ENCODE measurements at regions not wholly inside any gene's neighbourhood (a gene's known extent, or its start where the extent isn't known, plus 50 kb on each side); places are given as distances from the start of the nearest gene placed in this dataset.

GRCh38 chr2:204177977-204178522, 241.5 kb downstream of the ICOS start:
- Histone ChIP-seq H3K9me2 (replicated peaks; ENCODE audit: low read depth, low read length) (no peaks in the 10 kb centered on the region), H2AFZ (ENCODE audit: low read length) (no peak overlapping the region), H3K27me3 (ENCODE audit: insufficient read depth, low read length, poor library complexity, severe bottlenecking) (peaks cover 16% of the 10 kb centered on the region), H3K36me3 (ENCODE audit: insufficient read depth, low read length) (no peaks in the 10 kb centered on the region), H3K4me1 (ENCODE audit: insufficient read depth, low read length, poor library complexity, severe bottlenecking) (no peaks in the 10 kb centered on the region), H4K20me1 (ENCODE audit: insufficient read depth, low read length, poor library complexity, severe bottlenecking) (no peaks in the 10 kb centered on the region), H3K4me2 (ENCODE audit: low read depth, low read length, poor library complexity, severe bottlenecking) (no peak overlapping the region), H3K79me2 (ENCODE audit: insufficient read depth, low read length) (no peaks in the 10 kb centered on the region), H3K9me3 (ENCODE audit: insufficient read depth, low read depth, low read length) (no peaks in the 10 kb centered on the region), H3F3A (ENCODE audit: low read depth) (no peaks in the 10 kb centered on the region), H3K9ac (ENCODE audit: low read depth, low read length, poor library complexity, severe bottlenecking) (no peak overlapping the region), H3K4me3 (ENCODE audit: low read length, poor library complexity, severe bottlenecking) (no peak overlapping the region)
- no peak for TF ChIP-seq EZH2phosphoT487 (IDR thresholded peaks at IDR 0.05; ENCODE audit: borderline replicate concordance)
- TF ChIP-seq CTCF (conservative IDR thresholded peaks at IDR 0.05; ENCODE audit: low read length): peak; percentile 93

DNA sequence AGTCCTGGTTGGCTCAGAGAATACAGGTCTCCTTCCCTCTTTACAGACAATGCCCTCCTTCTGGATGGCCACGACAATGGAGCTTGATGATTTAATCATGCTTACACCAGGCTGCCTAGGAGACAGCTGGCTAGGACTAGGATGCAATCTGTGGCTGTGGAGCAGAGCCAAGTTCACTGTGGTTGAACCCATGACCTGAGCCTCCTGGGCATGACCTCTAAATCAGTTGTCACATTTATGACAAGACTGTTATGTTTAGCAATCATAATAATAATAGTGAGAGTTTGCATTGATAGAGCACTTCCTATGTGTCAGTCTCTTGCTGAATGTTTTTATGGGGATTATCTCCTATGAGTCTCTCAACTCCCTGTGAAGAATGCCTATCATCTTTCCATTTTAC, 244.1 kb downstream of the ICOS start:
- no peaks in the 10 kb centered on the region for H3K9me2 ChIP-seq (replicated peaks; ENCODE audit: low read depth, low read length)
- peaks cover 20% of the 10 kb centered on the region for H3K27me3 ChIP-seq (ENCODE audit: insufficient read depth, low read length, poor library complexity, severe bottlenecking)
- H3K79me2 ChIP-seq (ENCODE audit: insufficient read depth, low read length): no peaks in the 10 kb centered on the region
- no peak overlapping the region for H3K9ac ChIP-seq (ENCODE audit: low read depth, low read length, poor library complexity, severe bottlenecking)
- H3K4me1 ChIP-seq (ENCODE audit: insufficient read depth, low read length, poor library complexity, severe bottlenecking): no peaks in the 10 kb centered on the region
- H2AFZ ChIP-seq (ENCODE audit: low read length): no peak overlapping the region
- no peaks in the 10 kb centered on the region for H3F3A ChIP-seq (ENCODE audit: low read depth)
- H3K4me3 ChIP-seq (ENCODE audit: low read length, poor library complexity, severe bottlenecking): no peak overlapping the region
- TF ChIP-seq CTCF (conservative IDR thresholded peaks at IDR 0.05; ENCODE audit: low read length): no peak
- no peaks in the 10 kb centered on the region for H4K20me1 ChIP-seq (ENCODE audit: insufficient read depth, low read length, poor library complexity, severe bottlenecking)
- H3K4me2 ChIP-seq (ENCODE audit: low read depth, low read length, poor library complexity, severe bottlenecking): no peak overlapping the region
- no peaks in the 10 kb centered on the region for H3K36me3 ChIP-seq (ENCODE audit: insufficient read depth, low read length)
- H3K9me3 ChIP-seq (ENCODE audit: insufficient read depth, low read depth, low read length): no peaks in the 10 kb centered on the region

DNA sequence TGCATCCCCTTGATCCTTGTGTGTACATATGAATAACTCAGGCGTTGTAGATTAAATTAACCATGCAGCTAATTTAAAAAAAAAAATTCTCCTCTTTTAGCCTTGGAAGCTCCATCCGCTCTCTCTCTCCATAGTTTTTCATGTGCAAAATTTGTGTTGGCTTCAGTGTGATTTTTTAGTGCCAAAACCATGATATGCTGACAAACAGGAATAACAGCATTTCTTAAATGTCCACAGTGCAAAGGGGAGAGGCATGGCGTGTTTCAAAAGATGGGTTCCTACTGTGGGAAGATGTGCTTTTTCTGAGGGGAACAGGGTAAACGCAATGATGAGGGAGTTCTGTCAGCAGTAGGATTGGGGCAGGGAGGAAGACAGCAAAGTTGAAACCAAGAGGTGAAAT, 247.0 kb downstream of the ICOS start:
- Histone ChIP-seq H4K20me1 (ENCODE audit: insufficient read depth, low read length, poor library complexity, severe bottlenecking) (no peaks in the 10 kb centered on the region), H2AFZ (ENCODE audit: low read length) (no peak overlapping the region), H3F3A (ENCODE audit: low read depth) (no peaks in the 10 kb centered on the region), H3K36me3 (ENCODE audit: insufficient read depth, low read length) (no peaks in the 10 kb centered on the region), H3K79me2 (ENCODE audit: insufficient read depth, low read length) (no peaks in the 10 kb centered on the region), H3K4me2 (ENCODE audit: low read depth, low read length, poor library complexity, severe bottlenecking) (no peak overlapping the region), H3K4me3 (ENCODE audit: low read length, poor library complexity, severe bottlenecking) (no peak overlapping the region), H3K9me2 (replicated peaks; ENCODE audit: low read depth, low read length) (no peaks in the 10 kb centered on the region), H3K9me3 (ENCODE audit: insufficient read depth, low read depth, low read length) (no peaks in the 10 kb centered on the region), H3K9ac (ENCODE audit: low read depth, low read length, poor library complexity, severe bottlenecking) (no peak overlapping the region), H3K4me1 (ENCODE audit: insufficient read depth, low read length, poor library complexity, severe bottlenecking) (no peaks in the 10 kb centered on the region), H3K27me3 (ENCODE audit: insufficient read depth, low read length, poor library complexity, severe bottlenecking) (peaks cover 30% of the 10 kb centered on the region)
- TF ChIP-seq CTCF (conservative IDR thresholded peaks at IDR 0.05; ENCODE audit: low read length): no peak
- TF ChIP-seq EZH2phosphoT487 (IDR thresholded peaks at IDR 0.05; ENCODE audit: borderline replicate concordance): no peak
